ENCODE measurements at regions not wholly inside any gene's neighbourhood (a gene's known extent, or its start where the extent isn't known, plus 50 kb on each side); places are given as distances from the start of the nearest gene placed in this dataset.
A peak's percentile ranks its signal among the peaks of the same experiment; 100 is the strongest.

DNA sequence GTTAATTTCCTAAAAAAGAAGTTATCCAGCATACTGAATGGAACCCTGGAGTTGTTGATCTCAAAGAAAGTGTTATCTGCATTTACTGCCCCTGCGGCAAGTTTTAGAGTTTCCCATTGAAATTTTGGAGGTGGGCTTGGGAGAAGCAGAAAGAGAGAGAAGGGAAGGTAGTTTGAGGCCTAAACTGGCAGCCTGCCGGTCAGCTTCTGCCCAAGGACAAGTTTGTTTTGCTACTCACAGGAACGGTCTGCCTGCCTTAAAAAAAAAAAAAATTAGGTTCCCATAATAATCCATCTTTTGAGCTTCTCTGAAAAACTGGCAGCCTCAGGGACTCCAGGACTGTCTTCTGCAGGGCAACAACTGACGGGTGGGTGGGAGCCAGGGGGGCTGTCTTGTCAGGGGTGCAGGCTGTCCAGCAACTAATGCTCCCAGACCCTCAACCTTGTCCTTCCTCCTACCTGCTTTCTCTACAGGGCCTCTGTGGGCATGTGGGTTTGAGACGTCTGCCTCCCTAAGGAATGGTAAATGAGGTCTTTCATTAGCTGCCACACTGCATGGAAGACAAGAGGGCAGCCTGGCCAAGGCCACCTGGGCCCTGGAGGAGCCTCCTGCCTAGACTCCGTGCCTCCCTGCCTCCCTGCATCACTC lies 176.1 kb upstream of the KCNG1 start:
- Histone ChIP-seq H3K4me3 (no peak overlapping the region), H3K9me3 (no peaks in the 10 kb centered on the region), H3K27ac (peak overlapping the region in 1 of 2 donors; percentile 61), H3K36me3 (ENCODE audit: low read depth, missing control alignments) (no peaks in the 10 kb centered on the region), H3K4me1 (peaks cover 14% of the 10 kb centered on the region), H3K27me3 (no peaks in the 10 kb centered on the region)
- no peak for TF ChIP-seq POLR2A (IDR thresholded peaks at IDR 0.05)
- TF ChIP-seq, protein P1, sequence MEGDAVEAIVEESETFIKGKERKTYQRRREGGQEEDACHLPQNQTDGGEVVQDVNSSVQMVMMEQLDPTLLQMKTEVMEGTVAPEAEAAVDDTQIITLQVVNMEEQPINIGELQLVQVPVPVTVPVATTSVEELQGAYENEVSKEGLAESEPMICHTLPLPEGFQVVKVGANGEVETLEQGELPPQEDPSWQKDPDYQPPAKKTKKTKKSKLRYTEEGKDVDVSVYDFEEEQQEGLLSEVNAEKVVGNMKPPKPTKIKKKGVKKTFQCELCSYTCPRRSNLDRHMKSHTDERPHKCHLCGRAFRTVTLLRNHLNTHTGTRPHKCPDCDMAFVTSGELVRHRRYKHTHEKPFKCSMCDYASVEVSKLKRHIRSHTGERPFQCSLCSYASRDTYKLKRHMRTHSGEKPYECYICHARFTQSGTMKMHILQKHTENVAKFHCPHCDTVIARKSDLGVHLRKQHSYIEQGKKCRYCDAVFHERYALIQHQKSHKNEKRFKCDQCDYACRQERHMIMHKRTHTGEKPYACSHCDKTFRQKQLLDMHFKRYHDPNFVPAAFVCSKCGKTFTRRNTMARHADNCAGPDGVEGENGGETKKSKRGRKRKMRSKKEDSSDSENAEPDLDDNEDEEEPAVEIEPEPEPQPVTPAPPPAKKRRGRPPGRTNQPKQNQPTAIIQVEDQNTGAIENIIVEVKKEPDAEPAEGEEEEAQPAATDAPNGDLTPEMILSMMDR (IDR thresholded peaks at IDR 0.05) = no peak
- 28 to 46% methylated on average over 6 of the region's 6 CpGs for WGBS, 2 donors
- intact Hi-C loops (cut with DNase I; ENCODE audit: low total_unique reads) = no loop called here
- peak; percentile 66 for DNase-seq

DNA sequence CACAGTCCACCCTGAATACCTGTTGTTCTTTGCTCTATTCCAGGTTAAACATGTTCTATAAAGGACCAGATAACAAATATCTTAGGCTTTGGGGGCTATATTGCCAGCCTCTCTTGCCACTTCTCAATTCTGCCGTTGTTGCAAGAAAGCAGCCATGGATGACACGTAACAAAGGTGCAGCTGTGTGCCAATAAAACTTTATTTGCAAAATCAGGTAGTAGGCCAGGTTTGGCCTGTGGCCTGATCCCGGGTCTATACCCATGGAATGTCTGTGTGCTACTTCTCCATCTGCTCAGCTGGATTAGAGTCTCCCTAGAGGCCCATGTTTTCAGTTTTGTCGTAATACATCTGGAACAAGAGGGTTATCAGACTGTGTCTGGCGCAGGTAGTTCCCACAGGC lies 175.3 kb upstream of the KCNG1 start:
- Histone ChIP-seq H3K27ac (no peak overlapping the region), H3K4me1 (peaks cover 14% of the 10 kb centered on the region), H3K27me3 (no peaks in the 10 kb centered on the region), H3K36me3 (ENCODE audit: low read depth, missing control alignments) (no peaks in the 10 kb centered on the region), H3K4me3 (no peak overlapping the region), H3K9me3 (no peaks in the 10 kb centered on the region)
- intact Hi-C loops (cut with DNase I; ENCODE audit: low total_unique reads) = no loop called here
- no peak for TF ChIP-seq POLR2A (IDR thresholded peaks at IDR 0.05)
- TF ChIP-seq, protein P1 (IDR thresholded peaks at IDR 0.05) = no peak
- WGBS, 2 donors = 87 to 88% methylated on average over 5 of the region's 5 CpGs
- DNase-seq = no peak

GRCh38 chr20:51196991-51197651 lies 174.2 kb upstream of the KCNG1 start:
- TF ChIP-seq, protein P1 (IDR thresholded peaks at IDR 0.05) = no peak
- TF ChIP-seq POLR2A (IDR thresholded peaks at IDR 0.05) = no peak
- H3K27me3 ChIP-seq = no peaks in the 10 kb centered on the region
- H3K4me3 ChIP-seq = no peak overlapping the region
- H3K36me3 ChIP-seq (ENCODE audit: low read depth, missing control alignments) = no peaks in the 10 kb centered on the region
- intact Hi-C loops (cut with DNase I; ENCODE audit: low total_unique reads) = no loop called here
- no peak overlapping the region for H3K27ac ChIP-seq
- DNase-seq = no peak
- H3K4me1 ChIP-seq = peaks cover 14% of the 10 kb centered on the region
- H3K9me3 ChIP-seq = no peaks in the 10 kb centered on the region
- 73 to 74% methylated on average over 8 to 11 of the region's 11 CpGs for WGBS, 2 donors

GRCh38 chr20:51195990-51196389 lies 173.1 kb upstream of the KCNG1 start:
- no peak overlapping the region for H3K27ac ChIP-seq
- H3K36me3 ChIP-seq (ENCODE audit: low read depth, missing control alignments) = no peaks in the 10 kb centered on the region
- peaks cover 14% of the 10 kb centered on the region for H3K4me1 ChIP-seq
- TF ChIP-seq, protein P1 (IDR thresholded peaks at IDR 0.05) = no peak
- no peak for TF ChIP-seq POLR2A (IDR thresholded peaks at IDR 0.05)
- H3K27me3 ChIP-seq = no peaks in the 10 kb centered on the region
- H3K9me3 ChIP-seq = no peaks in the 10 kb centered on the region
- DNase-seq = no peak
- WGBS, 2 donors = 86 to 94% methylated on average over 5 of the region's 5 CpGs
- intact Hi-C loops (cut with DNase I; ENCODE audit: low total_unique reads) = no loop called here
- no peak overlapping the region for H3K4me3 ChIP-seq
